Hindlimb muscle (tissue), 1 donor: ENCODE measurements at regions not wholly inside any gene's neighbourhood (a gene's known extent, or its start where the extent isn't known, plus 50 kb on each side); places are given as distances from the start of the nearest gene placed in this dataset.
"Not testable (repeated sequence)": the region's sequence is repeated elsewhere in the genome, so short reads cannot be mapped to it uniquely, and the experiment has no call there.

ENCODE experiments used
- DNase-seq: peaks from one replicate; pipeline ENCODE4 v3.0.0-alpha.2; 2013

DNA sequence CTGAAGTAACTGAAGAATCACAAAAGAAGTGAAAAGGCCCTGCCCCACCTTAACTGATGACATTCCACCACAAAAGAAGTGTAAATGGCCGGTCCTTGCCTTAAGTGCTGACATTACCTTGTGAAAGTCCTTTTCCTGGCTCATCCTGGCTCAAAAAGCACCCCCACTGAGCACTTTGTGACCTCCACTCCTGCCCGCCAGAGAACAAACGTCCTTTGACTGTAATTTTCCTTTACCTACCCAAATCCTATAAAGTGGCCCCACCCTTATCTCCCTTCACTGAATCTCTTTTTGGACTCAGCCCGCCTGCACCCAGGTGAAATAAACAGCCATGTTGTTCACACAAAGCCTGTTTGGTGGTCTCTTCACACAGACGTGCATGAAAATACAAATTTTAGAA is 549.9 kb upstream of the ADGRL2 start:
- not testable (repeated sequence) for DNase-seq

DNA sequence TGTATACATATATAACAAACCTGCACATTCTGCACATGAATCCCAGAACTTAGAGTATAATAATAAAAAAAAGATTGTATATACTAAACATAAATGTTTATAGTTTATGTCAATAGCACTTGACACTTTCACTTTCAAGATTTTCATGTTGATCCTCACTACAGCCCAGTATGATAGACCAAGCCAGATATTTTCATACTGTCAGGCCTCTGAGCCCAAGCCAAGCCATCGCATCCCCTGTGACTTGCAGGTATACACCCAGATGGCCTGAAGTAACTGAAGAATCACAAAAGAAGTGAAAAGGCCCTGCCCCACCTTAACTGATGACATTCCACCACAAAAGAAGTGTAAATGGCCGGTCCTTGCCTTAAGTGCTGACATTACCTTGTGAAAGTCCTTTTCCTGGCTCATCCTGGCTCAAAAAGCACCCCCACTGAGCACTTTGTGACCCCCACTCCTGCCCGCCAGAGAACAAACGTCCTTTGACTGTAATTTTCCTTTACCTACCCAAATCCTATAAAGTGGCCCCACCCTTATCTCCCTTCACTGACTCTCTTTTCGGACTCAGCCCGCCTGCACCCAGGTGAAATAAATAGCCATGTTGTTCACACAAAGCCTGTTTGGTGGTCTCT is 555.5 kb upstream of the ADGRL2 start:
- not testable (repeated sequence) for DNase-seq

DNA sequence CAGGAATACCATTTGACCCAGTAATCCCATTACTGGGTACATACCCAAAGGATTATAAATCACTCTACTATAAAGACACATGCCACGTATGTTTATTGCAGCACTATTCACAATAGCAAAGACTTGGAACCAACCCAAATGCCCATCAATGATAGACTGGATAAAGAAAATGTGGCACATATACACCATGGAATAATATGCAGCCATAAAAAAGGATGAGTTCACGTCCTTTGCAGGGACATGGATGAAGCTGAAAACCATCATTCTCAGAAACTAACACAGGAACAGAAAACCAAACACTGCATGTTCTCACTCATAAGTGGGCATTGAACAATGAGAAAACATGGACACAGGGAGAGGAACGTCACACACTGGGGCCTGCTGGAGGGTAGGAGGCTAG is 556.1 kb upstream of the ADGRL2 start:
- not testable (repeated sequence) for DNase-seq

DNA sequence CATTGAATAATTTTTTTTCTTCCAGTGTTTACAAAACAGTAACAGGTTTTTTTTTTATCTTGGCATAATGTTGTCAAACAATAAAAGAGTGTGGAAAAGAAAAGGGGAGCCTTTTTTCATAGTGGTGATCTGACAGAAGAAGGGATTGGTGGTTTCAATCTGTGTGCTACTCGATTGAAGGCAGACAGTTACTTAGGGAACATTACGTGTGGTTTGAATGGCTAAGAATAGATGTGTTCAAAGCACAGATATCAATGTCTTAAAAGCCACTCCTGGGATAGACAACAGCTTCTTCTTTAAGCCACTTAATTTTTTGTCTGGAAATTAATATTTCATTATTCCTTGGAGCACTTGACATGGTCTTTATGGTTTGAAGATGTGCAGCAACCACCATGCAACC is 558.6 kb upstream of the ADGRL2 start:
- no peak for DNase-seq

DNA sequence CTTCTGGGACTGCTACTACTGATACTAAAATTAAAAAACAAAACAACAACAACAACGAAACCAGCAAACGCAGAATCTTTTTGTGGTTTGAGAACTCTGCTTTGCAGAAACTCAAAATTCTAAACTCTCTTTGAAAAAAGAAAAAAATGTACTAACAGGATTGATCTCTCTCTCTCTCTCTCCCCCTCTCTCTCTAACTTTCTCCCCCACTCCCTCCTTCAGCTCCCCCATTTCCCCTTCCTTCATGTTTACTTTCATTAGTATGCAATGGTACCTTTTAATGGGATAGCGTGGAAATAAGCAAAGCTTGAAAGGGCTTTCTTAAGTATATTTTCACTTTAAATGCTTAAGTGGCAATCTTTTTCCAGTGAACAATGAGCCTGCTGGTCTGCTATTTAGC is 562.6 kb upstream of the ADGRL2 start:
- no peak for DNase-seq

DNA sequence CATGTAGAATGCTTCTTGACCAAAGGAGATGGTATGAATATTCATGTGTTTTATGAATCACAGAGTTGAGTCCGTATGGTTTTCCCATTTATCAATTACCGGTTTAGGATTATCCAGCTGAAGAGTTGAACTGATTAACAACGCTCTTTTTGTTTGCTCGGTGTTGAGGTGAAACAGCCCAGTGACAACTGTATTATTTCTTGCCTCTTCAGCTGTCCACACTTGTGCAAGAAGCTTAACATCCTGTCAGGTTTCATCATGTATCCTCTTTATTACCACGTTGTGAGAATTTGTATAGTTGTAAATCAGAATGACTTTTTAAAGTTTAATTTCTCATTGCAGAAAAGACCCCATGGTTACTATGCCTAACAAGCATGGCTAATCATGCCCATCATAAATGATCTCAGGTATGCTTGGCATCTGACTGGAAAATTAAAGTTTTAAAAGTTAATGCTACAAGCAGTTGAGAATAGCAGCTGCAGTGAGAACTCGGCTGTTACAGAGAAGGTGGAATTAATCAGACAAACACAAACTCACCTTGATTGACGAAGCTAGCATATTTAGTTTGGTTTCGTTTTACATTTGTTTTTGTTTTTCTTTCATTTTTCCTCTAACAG is 563.2 kb upstream of the ADGRL2 start:
- DNase-seq, result no peak

DNA sequence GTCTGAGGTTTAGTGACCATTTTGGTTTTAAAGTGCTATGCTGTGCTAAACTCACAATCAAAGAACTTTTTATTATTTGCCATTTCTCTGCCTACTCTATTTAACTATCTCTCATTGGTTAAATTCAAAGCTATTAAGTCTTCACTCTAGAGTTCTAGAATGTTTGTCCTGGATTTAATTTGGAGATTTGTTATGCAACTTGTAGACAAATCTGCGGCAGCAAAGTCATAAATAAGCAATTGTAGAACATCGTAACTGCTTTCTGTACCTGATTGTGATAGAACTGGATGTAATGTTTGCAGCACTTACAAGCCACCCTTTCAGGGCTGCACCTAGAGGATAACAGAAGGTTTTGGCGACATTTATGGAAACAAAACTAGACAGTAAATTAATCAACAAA is 566.5 kb upstream of the ADGRL2 start:
- no peak for DNase-seq

DNA sequence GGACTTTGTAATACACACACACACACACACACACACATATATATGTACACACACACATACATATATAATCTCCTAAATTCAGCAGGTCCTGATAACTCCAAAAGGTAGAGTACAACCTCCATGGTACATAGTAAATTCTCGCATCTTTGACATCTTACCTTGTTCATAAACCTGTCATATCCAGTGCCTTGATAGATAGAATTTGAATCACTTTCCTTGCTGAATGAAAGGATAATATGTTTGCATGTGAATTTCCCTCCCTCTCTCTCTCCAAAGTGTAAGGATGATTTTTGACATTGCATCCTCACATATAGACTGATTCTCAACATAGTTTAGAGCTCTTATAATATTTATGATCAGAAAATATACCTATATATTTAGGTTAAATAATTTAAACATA is 567.1 kb upstream of the ADGRL2 start:
- DNase-seq, result no peak

DNA sequence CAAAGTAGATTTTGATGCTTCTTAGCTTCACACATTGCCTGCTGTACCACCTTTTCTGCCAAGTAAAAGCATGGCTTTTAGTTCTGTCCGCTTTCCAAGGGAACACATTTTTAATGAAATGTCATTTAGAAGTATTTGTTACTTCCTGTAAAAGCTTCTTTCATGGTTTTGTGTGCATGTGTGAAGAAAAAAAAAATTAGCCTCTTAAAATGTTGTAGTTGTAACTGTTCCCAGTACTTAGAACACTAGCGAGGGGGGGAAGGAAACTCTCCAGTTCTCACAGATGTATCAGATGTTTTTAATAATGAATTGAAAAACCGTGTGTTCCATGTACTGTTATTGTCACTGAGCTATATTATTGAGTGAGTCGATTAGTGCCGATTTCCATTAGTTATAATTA is 568.3 kb upstream of the ADGRL2 start:
- peak; percentile 63 for DNase-seq

DNA sequence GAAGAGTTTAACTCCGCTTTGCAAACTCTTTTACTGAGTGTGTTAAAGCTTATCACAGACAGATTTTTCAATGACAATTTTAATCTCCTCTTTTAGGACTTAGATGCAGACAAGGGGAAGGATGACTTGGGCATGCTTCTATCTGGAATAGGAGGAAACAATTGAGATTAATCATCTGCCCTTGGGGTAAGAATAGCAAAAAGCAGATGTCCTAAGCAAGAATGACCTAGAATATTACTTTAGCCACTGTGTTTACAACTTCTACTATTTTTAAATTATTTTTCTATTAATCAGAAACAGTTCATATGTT is 569.0 kb upstream of the ADGRL2 start:
- no peak for DNase-seq

DNA sequence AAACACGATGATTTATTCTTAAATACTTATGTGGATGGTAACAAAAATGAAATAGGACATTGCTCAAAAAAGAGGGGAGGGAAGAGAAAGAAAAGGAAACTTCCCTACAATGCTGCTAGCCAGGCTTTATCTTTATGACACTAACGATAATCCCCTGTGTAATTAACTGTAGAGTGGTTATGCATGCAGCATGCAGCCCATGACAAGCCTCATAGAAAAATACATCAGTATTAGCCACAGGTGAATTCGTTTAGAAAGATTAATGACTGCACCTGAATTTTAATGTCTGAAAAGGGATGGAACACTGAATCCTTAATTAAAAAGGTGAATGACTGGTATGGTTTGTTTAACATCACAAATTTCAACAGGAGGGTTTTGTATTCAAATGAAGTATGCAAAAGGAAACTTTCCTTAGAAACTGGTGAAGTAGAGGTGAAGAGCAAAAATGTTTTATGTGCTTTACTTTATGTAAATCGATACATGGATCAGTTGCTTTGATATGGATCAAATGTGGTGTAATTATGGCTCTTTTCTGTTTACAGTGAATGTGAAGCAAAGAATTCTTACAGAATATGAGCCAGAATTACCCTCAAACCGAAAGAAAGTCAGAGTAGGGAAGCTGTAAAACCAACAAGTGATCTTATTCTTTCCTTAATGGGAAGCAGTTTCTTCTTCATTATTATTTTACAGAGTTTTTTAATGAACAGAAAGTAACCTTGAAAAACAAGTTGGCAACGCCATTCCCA is 569.6 kb upstream of the ADGRL2 start:
- no peak for DNase-seq

DNA sequence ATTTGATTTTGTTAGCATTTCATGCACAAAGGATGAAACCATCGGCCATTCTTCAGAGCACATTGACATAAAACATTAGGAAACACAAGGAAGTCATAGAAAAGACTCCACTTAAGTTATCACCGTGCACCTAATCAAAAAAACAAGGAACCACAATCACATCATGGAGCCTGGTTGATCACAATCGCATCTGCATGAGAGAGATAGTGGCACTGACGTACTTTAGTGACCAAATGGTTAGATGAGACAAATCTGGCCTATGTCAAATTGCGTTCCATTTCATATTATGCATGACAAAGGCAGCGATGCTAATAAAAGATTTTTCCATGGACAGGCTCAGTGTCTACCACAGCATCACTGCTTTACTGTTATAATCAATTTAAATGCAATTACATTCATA is 571.8 kb upstream of the ADGRL2 start:
- DNase-seq, result no peak

DNA sequence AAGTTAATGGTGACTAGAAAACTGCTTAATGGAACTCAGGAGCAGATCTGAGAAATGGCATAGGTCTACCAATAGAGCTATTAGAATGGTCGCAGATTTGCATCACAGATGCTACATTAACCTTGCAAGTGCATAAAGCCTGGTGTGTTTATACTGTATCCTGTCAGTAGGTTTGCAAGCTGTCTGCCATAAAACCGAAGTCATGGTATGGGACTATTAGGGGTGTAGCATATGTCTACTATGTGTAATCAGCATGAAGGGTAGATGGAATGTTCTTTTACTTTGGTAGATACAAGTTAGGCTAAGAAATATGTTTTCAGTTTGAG is 574.2 kb upstream of the ADGRL2 start:
- no peak for DNase-seq

DNA sequence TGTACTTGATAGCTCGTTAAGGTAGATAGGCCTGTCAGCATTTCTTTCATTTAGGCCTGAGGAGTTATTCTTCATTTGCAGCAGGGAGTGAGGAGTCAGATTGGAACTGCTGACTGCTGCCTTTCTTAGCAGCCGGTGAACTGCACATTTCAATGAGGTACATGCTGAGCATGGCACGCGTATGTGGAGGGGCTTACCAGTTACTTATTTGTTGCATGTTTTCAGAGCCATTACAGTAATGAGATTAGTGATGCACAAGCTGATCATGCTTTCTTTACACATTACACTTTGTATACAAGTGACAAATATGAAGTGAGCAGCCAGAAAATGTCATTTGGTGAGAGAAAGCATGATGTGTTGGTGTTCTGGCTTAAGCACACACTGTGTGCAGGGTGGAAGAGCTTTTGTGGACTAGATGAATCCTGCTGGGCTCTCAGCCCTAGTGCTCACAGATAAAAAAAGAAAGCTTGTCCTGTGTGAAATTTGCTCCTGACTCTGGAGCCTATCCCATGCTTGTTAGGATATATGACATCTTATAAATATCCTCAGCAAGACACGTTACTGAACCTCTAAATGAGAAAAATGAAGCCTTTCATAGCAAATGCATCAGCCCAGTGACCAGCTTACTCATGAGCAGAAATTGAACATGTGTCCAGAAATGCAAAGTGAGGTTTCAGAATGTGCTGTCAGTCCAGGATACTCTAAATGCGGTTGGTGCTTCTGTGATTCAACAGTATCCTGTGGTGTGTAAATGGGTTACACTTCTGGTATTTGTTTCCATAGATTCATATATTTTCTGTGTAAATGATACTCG is 574.7 kb upstream of the ADGRL2 start:
- DNase-seq, result no peak

DNA sequence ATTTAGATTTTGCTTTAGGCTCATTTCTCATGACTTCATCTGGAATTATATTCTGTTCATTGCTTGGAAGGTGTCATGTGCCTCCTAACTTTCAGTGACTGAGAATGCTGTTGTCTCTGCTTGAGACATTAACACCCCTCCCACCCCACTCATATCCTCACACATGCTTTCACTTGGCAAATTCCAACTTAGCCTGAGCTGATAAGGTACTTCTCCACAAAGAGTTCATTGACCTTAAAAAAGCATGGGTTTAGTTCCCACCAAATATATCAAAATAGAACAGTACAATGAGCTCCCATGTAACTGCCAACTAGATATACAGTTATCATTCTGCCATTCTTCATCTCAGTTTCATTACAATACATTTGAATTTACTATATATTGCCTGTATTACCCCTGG is 576.5 kb upstream of the ADGRL2 start:
- no peak for DNase-seq

DNA sequence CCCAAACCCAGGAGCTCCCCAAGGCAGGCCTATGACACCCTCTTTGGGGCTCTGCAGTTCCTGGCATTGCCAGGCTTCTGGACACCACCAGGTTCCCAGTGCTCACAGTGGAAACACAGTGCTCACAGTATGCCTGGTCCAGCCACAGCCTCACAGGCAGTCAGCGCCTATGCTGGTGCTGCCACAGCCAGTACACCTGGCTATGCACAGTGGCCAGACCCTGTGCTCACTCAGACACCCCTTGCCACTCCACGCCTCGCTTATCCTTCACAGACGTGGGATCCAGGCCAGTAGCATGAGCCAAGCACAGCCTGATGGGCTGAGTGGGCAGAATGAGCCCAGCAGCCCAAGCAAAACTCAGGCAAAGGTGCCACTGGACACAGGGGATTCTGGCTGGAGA is 579.2 kb upstream of the ADGRL2 start:
- DNase-seq, result no peak

DNA sequence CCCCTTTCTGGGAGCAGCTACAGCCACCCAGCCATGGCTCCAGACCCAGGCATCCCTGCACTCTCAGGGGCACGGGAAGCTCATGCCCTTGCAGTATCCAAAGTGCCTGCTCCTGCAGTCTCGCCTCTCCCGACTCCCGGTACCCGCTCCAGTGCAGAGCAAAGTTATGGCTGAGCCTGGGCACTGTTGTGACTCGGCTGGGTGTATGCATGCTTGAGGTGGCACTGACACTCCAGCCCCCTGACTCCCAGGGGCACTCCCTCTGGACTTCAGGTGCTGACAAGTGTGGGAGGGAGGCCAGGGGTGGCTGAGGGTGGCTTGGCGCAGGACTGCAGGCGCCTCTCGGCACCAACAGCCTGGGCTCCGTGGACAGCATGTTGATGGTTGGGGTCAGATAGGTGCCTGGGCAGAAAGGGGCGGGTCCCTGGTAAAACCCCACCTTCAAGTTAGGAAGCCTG is 580.1 kb upstream of the ADGRL2 start:
- DNase-seq, result no peak

DNA sequence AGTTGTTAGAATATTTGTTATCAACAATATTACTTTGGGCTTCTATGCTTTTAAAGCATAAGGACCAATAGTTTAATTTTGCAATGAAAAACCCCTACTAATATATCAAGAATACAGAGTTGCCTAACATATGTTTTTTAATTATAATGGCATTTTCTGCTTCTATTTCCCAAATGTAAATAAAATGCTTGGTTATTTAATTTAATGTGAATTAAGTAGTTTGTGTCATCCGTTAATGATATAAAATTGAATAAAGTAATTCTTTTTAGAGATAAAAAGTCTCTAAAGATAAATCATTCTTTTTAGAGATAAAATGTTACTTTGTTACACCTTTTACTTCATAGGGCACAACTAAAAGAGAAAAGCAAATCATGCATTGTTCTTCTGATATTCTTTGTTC is 583.7 kb upstream of the ADGRL2 start:
- DNase-seq, result no peak

DNA sequence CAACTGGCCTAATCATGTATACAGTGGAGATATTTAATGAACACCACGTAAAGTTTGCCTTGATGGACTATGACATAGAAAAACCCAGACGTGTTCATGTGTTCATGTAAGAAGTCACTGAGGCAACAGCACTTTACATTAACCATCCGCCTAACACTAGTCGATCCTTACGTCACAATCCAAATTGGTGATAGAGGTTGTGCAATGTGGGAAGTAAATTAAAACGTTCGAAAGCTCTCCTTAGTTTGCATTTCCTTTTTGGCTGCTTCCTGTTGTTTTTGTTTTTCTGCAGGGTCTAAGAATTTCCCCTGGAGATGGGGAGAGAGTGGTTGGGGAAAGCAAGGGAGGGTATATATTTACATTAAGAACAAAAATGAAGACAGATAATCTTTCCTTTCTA is 587.5 kb upstream of the ADGRL2 start:
- DNase-seq, result no peak

DNA sequence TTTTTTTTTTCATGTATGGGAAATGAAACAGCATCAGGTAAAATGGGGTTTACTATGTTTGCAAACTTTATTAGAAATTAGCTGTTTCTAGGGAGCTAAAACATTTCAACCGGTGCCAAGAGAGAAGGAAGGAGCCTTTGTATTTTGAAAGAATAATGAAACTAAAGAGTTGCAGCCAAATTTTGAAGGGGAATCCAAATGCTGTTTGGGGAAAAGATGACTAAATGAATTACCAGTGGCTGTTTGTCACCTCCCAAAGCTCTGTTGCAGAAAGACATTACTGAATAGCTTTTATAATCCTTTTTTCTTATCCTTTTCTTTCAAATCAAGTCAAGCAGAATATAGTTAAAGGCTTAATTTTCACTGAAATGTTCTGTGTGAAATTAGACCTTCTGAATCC is 591.3 kb upstream of the ADGRL2 start:
- no peak for DNase-seq

DNA sequence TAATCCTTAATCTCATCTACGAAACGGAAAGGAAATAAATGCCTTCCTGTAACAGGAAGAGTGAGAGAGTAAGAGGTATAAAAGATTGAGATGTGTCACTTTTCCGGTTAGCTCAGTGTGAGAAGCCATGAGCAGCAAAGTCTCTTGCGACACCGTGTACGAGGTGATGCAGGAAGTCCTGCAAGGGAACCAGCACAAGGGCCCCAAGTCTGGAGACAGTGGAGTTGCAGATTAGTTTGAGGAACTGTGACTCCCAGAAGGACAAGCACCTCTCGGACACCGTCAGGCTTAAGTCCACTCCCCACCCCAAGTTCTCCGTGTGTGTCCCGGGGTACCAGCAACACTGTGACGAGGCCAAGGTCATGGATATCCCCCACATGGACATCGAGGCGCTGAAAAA is 592.3 kb upstream of the ADGRL2 start:
- DNase-seq, result no peak

DNA sequence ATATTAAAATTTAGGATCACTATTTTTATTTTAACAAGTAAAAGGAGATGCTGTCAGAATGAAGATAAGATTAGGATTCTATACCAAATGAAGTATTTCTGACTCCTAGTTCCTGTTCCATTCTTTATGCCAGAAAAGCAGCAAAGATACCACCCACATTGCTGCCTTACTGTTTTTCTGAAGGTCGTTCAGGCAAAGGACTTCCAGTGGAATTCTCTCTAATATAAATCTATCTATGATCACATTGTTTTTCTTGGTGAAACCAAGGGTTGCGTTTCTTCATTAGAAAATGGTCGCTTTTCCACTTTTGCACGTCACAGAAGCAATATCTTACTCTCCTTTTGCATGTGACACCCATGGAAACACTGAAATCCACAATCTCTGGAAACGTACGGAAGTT is 594.8 kb upstream of the ADGRL2 start:
- no peak for DNase-seq

DNA sequence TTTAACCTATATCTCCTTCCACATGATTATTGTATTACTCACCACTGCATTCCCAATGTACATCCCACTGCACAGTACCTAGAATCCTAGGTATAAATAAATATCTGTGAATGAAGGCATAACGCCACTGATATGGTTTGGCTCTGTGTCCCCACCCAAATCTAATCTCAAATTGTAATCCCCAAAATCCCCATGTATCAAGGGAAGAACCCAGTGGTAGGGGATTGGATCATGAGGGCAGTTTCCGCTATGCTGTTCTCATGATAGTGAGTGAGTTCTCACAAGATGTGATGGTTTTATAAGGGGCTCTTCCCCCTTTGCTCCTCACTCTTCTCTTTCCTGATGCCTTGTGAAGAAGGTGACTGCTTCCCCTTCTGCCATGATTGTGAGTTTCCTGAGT is 599.0 kb upstream of the ADGRL2 start:
- DNase-seq, result no peak

DNA sequence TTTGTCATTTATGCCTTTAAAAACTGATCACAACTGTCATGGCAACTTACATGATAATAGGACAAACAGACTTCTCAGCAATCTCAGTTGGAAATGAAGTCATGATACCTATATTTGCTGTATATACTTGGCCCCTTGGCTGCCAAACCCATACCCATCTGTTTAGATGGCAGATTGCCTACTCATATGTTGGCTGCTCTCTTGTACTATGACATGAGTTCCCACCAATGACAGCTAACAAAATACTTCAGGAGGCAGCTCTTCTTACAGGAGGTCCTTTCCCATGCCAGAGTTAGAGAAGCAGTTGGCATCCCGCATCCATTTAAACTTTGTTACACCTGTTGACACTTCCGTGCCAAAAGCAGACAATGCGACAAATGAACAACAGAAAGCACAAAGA is 603.1 kb upstream of the ADGRL2 start:
- DNase-seq, result no peak
